Ammon's horn (tissue), 1 donor: ENCODE measurements at regions not wholly inside any gene's neighbourhood (a gene's known extent, or its start where the extent isn't known, plus 50 kb on each side); places are given as distances from the start of the nearest gene placed in this dataset.
"Not testable (repeated sequence)": the region's sequence is repeated elsewhere in the genome, so short reads cannot be mapped to it uniquely, and the experiment has no call there.

Experiments used
- DNase-seq: peaks from one replicate; pipeline ENCODE4 v3.0.0-alpha.2; 2016; ENCODE audit warnings: low spot score

- no peak for DNase-seq
Observed at GRCh38 chr3:124137216-124137615, 145.3 kb upstream of the ROPN1 start.

- peak; percentile 54 for DNase-seq
Observed at GRCh38 chr3:124138148-124138547, 146.2 kb upstream of the ROPN1 start.

- no peak for DNase-seq
Observed at GRCh38 chr3:124140746-124141145, 148.8 kb upstream of the ROPN1 start.

GRCh38 chr3:124142389-124142970, 150.6 kb upstream of the ROPN1 start:
- DNase-seq, result peak; percentile 71

- no peak for DNase-seq
Observed at GRCh38 chr3:124143047-124143446, 151.1 kb upstream of the ROPN1 start.

- no peak for DNase-seq
Observed at GRCh38 chr3:124144035-124144814, 152.3 kb upstream of the ROPN1 start.

- DNase-seq, result no peak
Observed at GRCh38 chr3:124147429-124147828, 155.5 kb upstream of the ROPN1 start.

- no peak for DNase-seq
Observed at GRCh38 chr3:124147946-124148345, 156.0 kb upstream of the ROPN1 start.

GRCh38 chr3:124149081-124149480, 157.2 kb upstream of the ROPN1 start:
- no peak for DNase-seq

- DNase-seq, result peak; percentile 43
Observed at GRCh38 chr3:124149771-124150170, 157.8 kb upstream of the ROPN1 start.

- not testable (repeated sequence) for DNase-seq
Observed at GRCh38 chr3:124152891-124153290, 161.0 kb upstream of the ROPN1 start.

- no peak for DNase-seq
Observed at GRCh38 chr3:124156866-124157712, 165.2 kb upstream of the ROPN1 start.

- DNase-seq, result no peak
Observed at GRCh38 chr3:124157748-124158147, 165.8 kb upstream of the ROPN1 start.

- no peak for DNase-seq
Observed at GRCh38 chr3:124158168-124158881, 166.4 kb upstream of the ROPN1 start.

- no peak for DNase-seq
Observed at GRCh38 chr3:124161448-124161847, 169.5 kb upstream of the ROPN1 start.

- no peak for DNase-seq
Observed at GRCh38 chr3:124163689-124164088, 171.8 kb upstream of the ROPN1 start.

- DNase-seq, result no peak
Observed at GRCh38 chr3:124168271-124168670, 176.3 kb upstream of the ROPN1 start.

GRCh38 chr3:124172283-124172682, 180.4 kb upstream of the ROPN1 start:
- DNase-seq, result no peak

GRCh38 chr3:124172816-124173215, 180.9 kb upstream of the ROPN1 start:
- no peak for DNase-seq

- DNase-seq, result no peak
Observed at GRCh38 chr3:124174476-124174875, 182.6 kb upstream of the ROPN1 start.

- DNase-seq, result no peak
Observed at GRCh38 chr3:124174910-124175874, 183.3 kb upstream of the ROPN1 start.
